Neural progenitor cell (in vitro differentiated cells): ENCODE measurements at regions not wholly inside any gene's neighbourhood (a gene's known extent, or its start where the extent isn't known, plus 50 kb on each side); places are given as distances from the start of the nearest gene placed in this dataset.

Experiments
- DNase-seq: peaks from one replicate; pipeline ENCODE4 v3.0.0-alpha.2; 2016; ENCODE audit warnings: low spot score
- H2AFZ ChIP-seq: fragments of 200-600 bp; sonication (generic); replicated peaks from 2 replicates; pipeline ENCODE4 v1.6.1; 2016; ENCODE audit warnings: antibody characterized with exemption
- H3F3A ChIP-seq: fragments of 200-600 bp; sonication (generic); 2 replicates; pipeline ENCODE4 v1.6.1; 2016; ENCODE audit warnings: antibody characterized with exemption, low read depth
- H3K27ac ChIP-seq: fragments of 200-600 bp; sonication (generic); 2 replicates; pipeline ENCODE4 v1.5.1; 2016; ENCODE audit warnings: mild to moderate bottlenecking
- H3K27me3 ChIP-seq: fragments of 200-600 bp; sonication (generic); 2 replicates; pipeline ENCODE4 v1.6.1; 2016; ENCODE audit warnings: mild to moderate bottlenecking, moderate library complexity
- H3K36me3 ChIP-seq: fragments of 200-600 bp; sonication (generic); 2 replicates; pipeline ENCODE4 v1.5.1; 2016
- H3K4me1 ChIP-seq: fragments of 200-600 bp; sonication (generic); 2 replicates; pipeline ENCODE4 v1.6.1; 2016; ENCODE audit warnings: mixed run types
- H3K4me2 ChIP-seq: fragments of 200-600 bp; sonication (generic); 2 replicates; pipeline ENCODE4 v1.6.1; 2016
- H3K4me3 ChIP-seq: fragments of 200-600 bp; sonication (generic); 2 replicates; pipeline ENCODE4 v1.5.1; 2016
- H3K79me2 ChIP-seq: fragments of 200-600 bp; sonication (generic); 2 replicates; pipeline ENCODE4 v1.6.1; 2016; ENCODE audit warnings: low read depth
- H3K9ac ChIP-seq: fragments of 200-600 bp; sonication (generic); 2 replicates; pipeline ENCODE4 v1.6.1; 2016
- H3K9me3 ChIP-seq: fragments of 200-600 bp; sonication (generic); 2 replicates; pipeline ENCODE4 v1.5.1; 2016; ENCODE audit warnings: low read depth
- H4K20me1 ChIP-seq: fragments of 200-600 bp; sonication (generic); 2 replicates; pipeline ENCODE4 v1.6.1; 2016; ENCODE audit warnings: low read depth
- H3K27ac Mint-ChIP-seq: 3 replicates; pipeline ENCODE4 v1.8.0; 2021; ENCODE audit warnings: mixed read lengths
- H3K27me3 Mint-ChIP-seq: 2 replicates; pipeline ENCODE4 v1.8.0; 2022; ENCODE audit warnings: low read depth, mild to moderate bottlenecking, inconsistent platforms, moderate library complexity, mixed read lengths; ENCODE audit not compliant: insufficient read depth
- H3K36me3 Mint-ChIP-seq: 3 replicates; pipeline ENCODE4 v1.8.0; 2021; ENCODE audit warnings: mixed read lengths
- H3K4me1 Mint-ChIP-seq: 3 replicates; pipeline ENCODE4 v1.8.0; 2021; ENCODE audit warnings: mixed read lengths
- H3K4me3 Mint-ChIP-seq: 3 replicates; pipeline ENCODE4 v1.8.0; 2021; ENCODE audit warnings: mild to moderate bottlenecking, moderate library complexity, mixed read lengths
- H3K9me3 Mint-ChIP-seq: 3 replicates; pipeline ENCODE4 v1.8.0; 2020; ENCODE audit warnings: mixed read lengths
- EZH2 ChIP-seq: fragments of 200-600 bp; sonication (generic); IDR thresholded peaks from 2 replicates; pipeline ENCODE4 v1.6.1; 2017; ENCODE audit warnings: antibody characterized with exemption, mild to moderate bottlenecking, moderate library complexity
- EZH2phosphoT487 ChIP-seq: fragments of 200-600 bp; sonication (generic); IDR thresholded peaks from 2 replicates; pipeline ENCODE4 v1.6.1; 2017; ENCODE audit warnings: antibody characterized with exemption
- TF ChIP-seq, protein P1 (sequence below): fragments of 200-600 bp; sonication (generic); IDR thresholded peaks from 2 replicates; pipeline ENCODE4 v1.5.1; 2017; ENCODE audit warnings: antibody characterized with exemption, mild to moderate bottlenecking

DNA sequence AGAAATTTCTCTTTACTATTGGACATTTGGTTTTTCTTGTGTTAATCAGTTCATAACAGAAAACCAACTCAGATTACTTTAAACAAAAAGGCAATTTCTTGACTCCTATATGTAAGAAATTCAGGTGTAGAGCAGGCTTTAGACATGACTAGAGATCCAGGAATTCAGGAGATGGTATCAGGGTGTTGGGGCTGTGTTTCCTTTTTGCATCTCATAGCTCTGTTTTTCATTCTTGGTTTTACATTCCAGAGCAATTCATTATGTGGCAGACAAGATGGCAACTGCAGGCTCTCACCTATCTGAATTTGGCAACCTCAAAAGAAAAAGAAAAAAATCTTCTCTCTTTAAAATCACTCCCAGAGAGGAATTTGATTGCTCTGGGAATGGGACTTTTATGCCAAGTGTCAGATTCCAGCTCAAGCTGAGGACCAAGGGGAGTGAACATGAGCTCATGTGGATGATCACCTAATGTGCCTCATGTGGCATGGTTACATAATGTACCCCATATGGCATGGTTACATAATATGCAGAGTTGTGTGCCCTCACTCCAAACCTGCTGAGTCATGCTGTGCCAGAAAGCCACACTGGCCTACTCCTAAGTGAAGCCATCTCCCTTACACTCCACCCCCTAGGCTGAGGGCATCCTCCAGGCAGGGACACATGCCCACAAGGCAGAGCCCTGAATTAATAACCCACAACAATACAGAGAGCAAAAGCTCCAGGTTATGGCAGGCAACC is 282.7 kb downstream of the MBD2 start:
- no peak overlapping the region for H3K4me2 ChIP-seq
- H3K27ac Mint-ChIP-seq, result no peak overlapping the region
- no peaks in the 10 kb centered on the region for H3K36me3 Mint-ChIP-seq
- no peaks in the 10 kb centered on the region for H3K36me3 ChIP-seq
- DNase-seq, result no peak
- no peaks in the 10 kb centered on the region for H3K79me2 ChIP-seq
- H2AFZ ChIP-seq, result no peak overlapping the region
- peaks cover 2% of the 10 kb centered on the region for H3K27me3 Mint-ChIP-seq
- H3K9ac ChIP-seq, result no peak overlapping the region
- peaks cover 20% of the 10 kb centered on the region for H3K9me3 Mint-ChIP-seq
- H3K27me3 ChIP-seq, result no peaks in the 10 kb centered on the region
- no peak overlapping the region for H3K4me3 ChIP-seq
- H3K4me1 ChIP-seq, result no peaks in the 10 kb centered on the region
- H3F3A ChIP-seq, result no peaks in the 10 kb centered on the region
- H3K4me1 Mint-ChIP-seq, result no peaks in the 10 kb centered on the region
- H3K27ac ChIP-seq, result no peak overlapping the region
- H4K20me1 ChIP-seq, result no peaks in the 10 kb centered on the region
- no peaks in the 10 kb centered on the region for H3K9me3 ChIP-seq
- TF ChIP-seq EZH2 (no peak), EZH2phosphoT487 (no peak)
- TF ChIP-seq, protein P1, sequence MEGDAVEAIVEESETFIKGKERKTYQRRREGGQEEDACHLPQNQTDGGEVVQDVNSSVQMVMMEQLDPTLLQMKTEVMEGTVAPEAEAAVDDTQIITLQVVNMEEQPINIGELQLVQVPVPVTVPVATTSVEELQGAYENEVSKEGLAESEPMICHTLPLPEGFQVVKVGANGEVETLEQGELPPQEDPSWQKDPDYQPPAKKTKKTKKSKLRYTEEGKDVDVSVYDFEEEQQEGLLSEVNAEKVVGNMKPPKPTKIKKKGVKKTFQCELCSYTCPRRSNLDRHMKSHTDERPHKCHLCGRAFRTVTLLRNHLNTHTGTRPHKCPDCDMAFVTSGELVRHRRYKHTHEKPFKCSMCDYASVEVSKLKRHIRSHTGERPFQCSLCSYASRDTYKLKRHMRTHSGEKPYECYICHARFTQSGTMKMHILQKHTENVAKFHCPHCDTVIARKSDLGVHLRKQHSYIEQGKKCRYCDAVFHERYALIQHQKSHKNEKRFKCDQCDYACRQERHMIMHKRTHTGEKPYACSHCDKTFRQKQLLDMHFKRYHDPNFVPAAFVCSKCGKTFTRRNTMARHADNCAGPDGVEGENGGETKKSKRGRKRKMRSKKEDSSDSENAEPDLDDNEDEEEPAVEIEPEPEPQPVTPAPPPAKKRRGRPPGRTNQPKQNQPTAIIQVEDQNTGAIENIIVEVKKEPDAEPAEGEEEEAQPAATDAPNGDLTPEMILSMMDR, result no peak
- H3K4me3 Mint-ChIP-seq, result no peak overlapping the region

DNA sequence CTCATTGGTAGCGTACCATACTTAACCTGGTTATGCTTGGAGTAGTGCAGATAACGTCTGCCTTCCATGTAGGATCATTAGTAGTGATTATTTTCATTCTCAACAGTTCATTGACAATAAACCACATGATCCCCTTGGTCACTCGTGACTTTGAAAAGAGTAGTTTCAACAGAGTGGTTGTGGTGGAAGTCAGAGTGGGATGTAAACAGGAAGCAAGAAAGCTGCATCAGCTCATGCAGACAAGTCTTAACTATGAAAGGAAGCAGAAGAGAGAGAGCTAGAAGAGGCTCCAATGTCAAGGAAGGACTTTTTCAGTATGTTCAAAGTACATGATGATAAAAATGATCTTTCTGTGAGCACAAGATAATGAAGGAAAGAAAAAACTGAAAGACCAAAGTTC is 287.4 kb downstream of the MBD2 start:
- Histone ChIP-seq H3K4me1 (no peaks in the 10 kb centered on the region), H3K9ac (no peak overlapping the region), H3K9me3 (no peaks in the 10 kb centered on the region), H3K36me3 (no peaks in the 10 kb centered on the region), H3K27me3 (no peaks in the 10 kb centered on the region), H3K27ac (no peak overlapping the region), H3K79me2 (no peaks in the 10 kb centered on the region), H3K4me2 (no peak overlapping the region), H2AFZ (no peak overlapping the region), H4K20me1 (no peaks in the 10 kb centered on the region), H3K4me3 (no peak overlapping the region), H3F3A (no peaks in the 10 kb centered on the region)
- no peak for DNase-seq
- TF ChIP-seq, protein P1, result no peak
- no peak for TF ChIP-seq EZH2phosphoT487
- Mint-ChIP-seq H3K4me1 (no peaks in the 10 kb centered on the region), H3K27ac (no peak overlapping the region), H3K4me3 (no peak overlapping the region), H3K36me3 (no peaks in the 10 kb centered on the region), H3K9me3 (peaks cover 6% of the 10 kb centered on the region), H3K27me3 (peaks cover 2% of the 10 kb centered on the region)

DNA sequence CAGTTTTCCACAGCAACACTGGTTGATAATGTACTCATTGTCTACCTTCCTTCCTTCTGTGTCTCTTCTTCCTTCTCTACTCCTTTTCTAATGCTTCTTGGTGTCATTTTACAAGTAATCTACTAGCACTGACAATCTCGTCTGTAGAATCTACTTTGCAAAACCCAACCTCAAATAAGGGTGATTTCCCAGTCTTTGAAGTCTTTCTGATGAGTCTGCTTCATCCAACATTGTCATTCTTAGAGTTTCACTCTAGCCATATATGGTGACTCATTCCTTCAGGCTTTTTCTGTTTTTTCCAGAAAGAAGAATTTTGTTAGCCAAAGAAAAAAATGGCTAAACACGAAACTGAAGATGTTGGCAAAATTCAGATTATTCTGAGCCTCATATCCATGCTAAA is 288.7 kb downstream of the MBD2 start:
- H3K27ac ChIP-seq, result no peak overlapping the region
- H3K9ac ChIP-seq, result no peak overlapping the region
- no peaks in the 10 kb centered on the region for H4K20me1 ChIP-seq
- no peaks in the 10 kb centered on the region for H3K36me3 ChIP-seq
- no peak overlapping the region for H3K4me3 Mint-ChIP-seq
- H3K79me2 ChIP-seq, result no peaks in the 10 kb centered on the region
- no peak overlapping the region for H3K4me2 ChIP-seq
- no peaks in the 10 kb centered on the region for H3K27me3 ChIP-seq
- no peaks in the 10 kb centered on the region for H3K4me1 Mint-ChIP-seq
- no peak for TF ChIP-seq EZH2
- H3K27ac Mint-ChIP-seq, result no peak overlapping the region
- no peak for DNase-seq
- no peak overlapping the region for H3K4me3 ChIP-seq
- no peaks in the 10 kb centered on the region for H3K36me3 Mint-ChIP-seq
- no peaks in the 10 kb centered on the region for H3K9me3 ChIP-seq
- no peak overlapping the region for H2AFZ ChIP-seq
- no peaks in the 10 kb centered on the region for H3K4me1 ChIP-seq
- H3F3A ChIP-seq, result no peaks in the 10 kb centered on the region
- H3K9me3 Mint-ChIP-seq, result peaks cover 1% of the 10 kb centered on the region
- H3K27me3 Mint-ChIP-seq, result peaks cover 2% of the 10 kb centered on the region

DNA sequence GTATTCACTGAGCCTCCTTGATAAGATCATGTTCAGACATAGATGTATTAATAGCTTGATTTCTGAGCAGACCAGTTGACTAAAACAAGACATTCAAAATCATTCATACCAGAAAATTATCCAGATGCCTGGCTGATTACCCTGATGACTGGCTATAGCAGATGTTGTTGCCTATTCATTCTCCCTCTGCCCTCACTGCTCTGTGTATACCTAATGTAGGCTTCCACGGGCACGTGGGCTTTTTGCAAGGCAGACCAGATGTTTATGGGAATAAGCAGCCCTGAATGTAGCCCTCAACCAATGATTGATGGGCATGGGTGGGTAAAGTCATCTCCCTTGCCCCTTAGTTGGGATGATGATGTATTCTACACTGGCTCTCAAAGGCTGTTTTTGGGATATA is 289.1 kb downstream of the MBD2 start:
- Mint-ChIP-seq H3K4me1 (no peaks in the 10 kb centered on the region), H3K4me3 (no peak overlapping the region), H3K27me3 (peaks cover 2% of the 10 kb centered on the region), H3K9me3 (no peaks in the 10 kb centered on the region), H3K36me3 (no peaks in the 10 kb centered on the region), H3K27ac (no peak overlapping the region)
- no peak for DNase-seq
- Histone ChIP-seq H4K20me1 (no peaks in the 10 kb centered on the region), H3K79me2 (no peaks in the 10 kb centered on the region), H2AFZ (no peak overlapping the region), H3K4me2 (no peak overlapping the region), H3K9me3 (no peaks in the 10 kb centered on the region), H3F3A (no peaks in the 10 kb centered on the region), H3K4me3 (no peak overlapping the region), H3K27me3 (no peaks in the 10 kb centered on the region), H3K9ac (no peak overlapping the region), H3K27ac (no peak overlapping the region), H3K4me1 (no peaks in the 10 kb centered on the region), H3K36me3 (no peaks in the 10 kb centered on the region)
- TF ChIP-seq, protein P1, result no peak
- TF ChIP-seq EZH2phosphoT487 (no peak), EZH2 (no peak)
